ENCODE measurements at regions not wholly inside any gene's neighbourhood (a gene's known extent, or its start where the extent isn't known, plus 50 kb on each side); places are given as distances from the start of the nearest gene placed in this dataset.

DNA sequence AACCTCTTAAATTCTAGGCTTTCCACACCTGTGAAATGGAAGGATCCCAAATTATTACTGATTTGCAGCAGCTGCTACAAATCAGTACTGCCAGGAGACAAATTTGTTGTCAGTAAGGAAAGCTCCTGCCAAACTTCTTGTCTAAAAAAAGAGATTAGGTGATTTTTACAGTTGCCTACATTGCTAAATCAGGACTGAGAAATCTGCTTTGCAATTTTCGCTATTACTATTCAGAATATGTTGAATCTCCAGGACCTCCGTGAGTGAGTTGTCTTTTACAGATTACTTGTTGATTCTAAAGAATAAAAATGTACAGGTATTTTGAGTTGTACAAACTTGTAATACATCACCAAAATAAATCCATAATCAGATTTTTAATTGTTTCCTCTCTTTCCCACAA is 1815.9 kb downstream of the PCDH9 start:
- TF ChIP-seq GATA3 (IDR thresholded peaks at IDR 0.05; ENCODE audit: low read depth, low read length): no peak
- TF ChIP-seq GATA2 (IDR thresholded peaks at IDR 0.05; ENCODE audit: low read depth, low read length): no peak
